ENCODE measurements at regions not wholly inside any gene's neighbourhood (a gene's known extent, or its start where the extent isn't known, plus 50 kb on each side); places are given as distances from the start of the nearest gene placed in this dataset.

DNA sequence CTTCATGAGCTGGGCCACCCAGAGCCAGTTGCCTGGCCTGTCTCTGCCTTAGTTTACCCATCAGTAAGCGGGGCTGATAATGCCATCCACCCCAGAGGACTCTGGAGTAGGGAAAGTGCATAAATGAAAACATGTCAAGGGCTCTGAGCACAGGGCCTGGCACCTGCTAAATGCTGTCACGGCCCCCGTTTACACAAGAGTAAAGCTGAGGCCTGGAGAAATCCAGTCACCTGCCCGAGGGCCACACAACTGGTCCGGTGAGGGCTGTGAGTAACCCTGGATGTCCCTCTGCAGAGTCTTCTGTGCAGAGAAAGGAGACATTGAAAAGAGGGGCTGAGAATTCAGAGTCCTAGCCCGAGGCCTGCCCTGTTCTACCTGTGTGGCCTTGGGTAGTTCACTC lies 110.6 kb upstream of the ANO1 start:
- Histone ChIP-seq H2BK20ac (ENCODE audit: low read length) (no peak overlapping the region), H3K14ac (ENCODE audit: insufficient read length) (no peak overlapping the region), H2AK5ac (ENCODE audit: low read depth, low read length) (no peak overlapping the region), H3K18ac (ENCODE audit: extremely low read depth, low read length) (no peak overlapping the region), H3K9ac (replicated peaks in 1 of 4; ENCODE audit: extremely low read depth in 1 of 4, low read depth in 3 of 4, low read length in 3 of 4) (no peak overlapping the region), H2BK120ac (replicated peaks; ENCODE audit: low read depth, low read length) (no peak overlapping the region), H3K23ac (ENCODE audit: insufficient read length) (no peak overlapping the region), H2BK15ac (ENCODE audit: low read length) (0 out of 2 replicates have a peak overlapping the region, but pooled peaks have one; percentile 83), H3K36me3 (ENCODE audit: control insufficient read depth in 2 of 4, insufficient read depth in 4 of 4, low read length in 3 of 4) (no peaks in the 10 kb centered on the region), H3K56ac (replicated peaks; ENCODE audit: insufficient read length, low read depth, low read length) (no peak overlapping the region), H3K9me3 (ENCODE audit: insufficient read depth in 2 of 2, low read depth in 1 of 2, low read length in 1 of 2) (no peaks in the 10 kb centered on the region), H4K8ac (ENCODE audit: extremely low read depth, insufficient read depth, low read length) (no peak overlapping the region), H2BK12ac (ENCODE audit: low read depth, low read length) (0 out of 2 replicates have a peak overlapping the region, but pooled peaks have one; percentile 90), H3K4me1 (replicated peaks in 1 of 4; ENCODE audit: control insufficient read depth in 3 of 4, insufficient read depth in 4 of 4, low read length in 3 of 4) (peaks cover 0 to 26% (median 16%) of the 10 kb centered on the region in 4 experiments; a peak in 6 of 7 replicates), H3K27me3 (replicated peaks in 1 of 4; ENCODE audit: control insufficient read depth in 3 of 4, extremely low read depth in 1 of 4, insufficient read depth in 3 of 4, low read length in 3 of 4) (peaks cover 0 to 3% (median 0%) of the 10 kb centered on the region in 4 experiments; a peak in 1 of 7 replicates), H4K5ac (ENCODE audit: insufficient read length, low read depth, low read length) (no peak overlapping the region), H3K27ac (ENCODE audit: low read depth, low read length) (no peak overlapping the region), H2AFZ (ENCODE audit: low read length) (no peak overlapping the region), H3K23me2 (ENCODE audit: low read depth, low read length) (no peaks in the 10 kb centered on the region), H3K4me2 (ENCODE audit: insufficient read depth in 1 of 2, low read depth in 2 of 2, low read length in 2 of 2) (no peak overlapping the region), H3K4ac (replicated peaks; ENCODE audit: insufficient read length, low read depth, low read length) (no peak overlapping the region), H4K20me1 (replicated peaks in 1 of 2; ENCODE audit: control insufficient read depth in 1 of 2, insufficient read depth in 2 of 2, low read length in 2 of 2) (no peaks in the 10 kb centered on the region), H3K4me3 (ENCODE audit: extremely low read depth in 1 of 4, insufficient read depth in 2 of 4, low read depth in 3 of 4, low read length in 4 of 4) (no peak overlapping the region), H4K91ac (replicated peaks; ENCODE audit: insufficient read length, low read length) (no peak overlapping the region), H3K79me2 (ENCODE audit: control insufficient read depth in 1 of 2, insufficient read depth in 2 of 2, low read length in 2 of 2) (no peaks in the 10 kb centered on the region), H2BK5ac (ENCODE audit: low read depth, low read length) (no peak overlapping the region), H3K79me1 (ENCODE audit: low read depth, low read length) (no peaks in the 10 kb centered on the region)
- DNase-seq (ENCODE audit: low read depth in 1 of 2, low spot score in 2 of 2) (no peak), FAIRE-seq (no peak)
- POLR2A ChIA-PET (ENCODE audit: partially characterized antibody) = interaction anchor here (0.7 to 1.4 kb wide), 3 partner anchors 8 to 9 kb away, joined by 3 to 4 read pairs (median 3); no protein-coding TSS in a partner anchor
- no peak for TF ChIP-seq SRF (IDR thresholded peaks at IDR 0.05; ENCODE audit: low read depth, low read length)
- TF ChIP-seq CHD2 (IDR thresholded peaks at IDR 0.05; ENCODE audit: low read length) = no peak
- TF ChIP-seq FOSL1 (IDR thresholded peaks at IDR 0.05; ENCODE audit: insufficient read depth, low read depth, low read length) = no peak
- TF ChIP-seq EP300 (IDR thresholded peaks at IDR 0.05; ENCODE audit: borderline replicate concordance in 1 of 2, low read depth in 2 of 2, low read length in 2 of 2) = no peak
- TF ChIP-seq NANOG (IDR thresholded peaks at IDR 0.05; ENCODE audit: insufficient read depth, low read depth, low read length, poor library complexity, severe bottlenecking) = no peak
- TF ChIP-seq POLR2AphosphoS5 (IDR thresholded peaks at IDR 0.05; ENCODE audit: low read depth, low read length) = no peak
- TF ChIP-seq KDM4A (IDR thresholded peaks at IDR 0.05; ENCODE audit: low read depth, low read length, severe bottlenecking) = no peak
- TF ChIP-seq SP4 (IDR thresholded peaks at IDR 0.05; ENCODE audit: low read length) = no peak
- no peak for TF ChIP-seq SP1 (IDR thresholded peaks at IDR 0.05; ENCODE audit: low read depth, low read length)
- no peak for TF ChIP-seq SP2 (IDR thresholded peaks at IDR 0.05; ENCODE audit: low read length)
- WGBS, 2 experiments (ENCODE audit: extremely low coverage in 1 of 2, insufficient coverage in 1 of 2, insufficient read length in 1 of 2, insufficient replicate concordance in 2 of 2, low coverage in 1 of 2, low lambda C conversion rate in 2 of 2, missing lambda C conversion rate in 1 of 2) = 91% methylated on average over 6 of the region's 6 CpGs; no CpG with 5 or more reads in 1 of the 2 experiments
- CTCF ChIA-PET (ENCODE audit: partially characterized antibody) = interaction anchor here (0.9 to 1.3 kb wide), 4 partner anchors 18 to 231 kb away, joined by 3 to 5 read pairs (median 3); no protein-coding TSS in a partner anchor
